ENCODE measurements at regions not wholly inside any gene's neighbourhood (a gene's known extent, or its start where the extent isn't known, plus 50 kb on each side); places are given as distances from the start of the nearest gene placed in this dataset.
"Not testable (repeated sequence)": the region's sequence is repeated elsewhere in the genome, so short reads cannot be mapped to it uniquely, and the experiment has no call there.

GRCh38 chr4:69013933-69014332 lies 62.3 kb upstream of the UGT2A3 start:
- H3K27ac ChIP-seq; H3K4me1 ChIP-seq; DNase-seq; H3K9me3 ChIP-seq; intact Hi-C loops (cut with DNase I; ENCODE audit: low total_unique reads); H3K27me3 ChIP-seq; H3K4me3 ChIP-seq; H3K36me3 ChIP-seq: not testable (repeated sequence)

DNA sequence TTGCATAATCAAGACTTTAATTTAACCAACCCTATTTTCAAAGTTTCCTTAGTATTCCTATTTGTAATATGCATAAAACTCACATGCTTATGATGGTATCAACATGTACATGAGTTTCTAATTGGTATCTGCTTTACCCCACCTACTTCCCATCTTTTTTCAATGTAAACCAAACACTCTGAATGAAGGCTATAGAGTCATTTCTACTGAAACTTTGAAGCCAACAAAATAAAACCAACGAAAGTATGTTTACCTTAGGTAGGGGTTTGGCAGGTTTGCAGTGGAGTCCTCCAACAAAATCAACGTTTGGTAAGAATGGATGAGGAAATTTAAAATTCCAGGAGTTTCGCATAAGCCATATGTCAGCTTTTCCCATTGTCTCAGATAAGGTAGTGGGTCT lies 66.4 kb upstream of the UGT2A3 start:
- H3K27ac ChIP-seq, H3K4me1 ChIP-seq: not testable (repeated sequence)

GRCh38 chr4:69019538-69020461 lies 68.2 kb upstream of the UGT2A3 start:
- H3K27ac ChIP-seq; H3K27me3 ChIP-seq; H3K4me3 ChIP-seq; DNase-seq; intact Hi-C loops (cut with DNase I; ENCODE audit: low total_unique reads); H3K4me1 ChIP-seq; H3K9me3 ChIP-seq; H3K36me3 ChIP-seq: not testable (repeated sequence)
- WGBS, 5 donors = 71 to 81% (median 76%) methylated on average over 6 of the region's 6 CpGs

More for the DNA sequence above, 66.4 kb upstream of the UGT2A3 start:
- H3K27me3 ChIP-seq; DNase-seq; H3K4me3 ChIP-seq; intact Hi-C loops (cut with DNase I; ENCODE audit: low total_unique reads); H3K9me3 ChIP-seq; H3K36me3 ChIP-seq: not testable (repeated sequence)
- 39 to 56% (median 45%) methylated on average over 3 of the region's 3 CpGs for WGBS, 5 donors

GRCh38 chr4:69020462-69020807 lies 68.8 kb upstream of the UGT2A3 start:
- H3K27ac ChIP-seq; H3K9me3 ChIP-seq; intact Hi-C loops (cut with DNase I; ENCODE audit: low total_unique reads); H3K27me3 ChIP-seq; H3K4me1 ChIP-seq; DNase-seq; H3K36me3 ChIP-seq; H3K4me3 ChIP-seq: not testable (repeated sequence)
- 12 to 29% (median 25%) methylated on average over 2 of the region's 2 CpGs for WGBS, 5 donors

DNA sequence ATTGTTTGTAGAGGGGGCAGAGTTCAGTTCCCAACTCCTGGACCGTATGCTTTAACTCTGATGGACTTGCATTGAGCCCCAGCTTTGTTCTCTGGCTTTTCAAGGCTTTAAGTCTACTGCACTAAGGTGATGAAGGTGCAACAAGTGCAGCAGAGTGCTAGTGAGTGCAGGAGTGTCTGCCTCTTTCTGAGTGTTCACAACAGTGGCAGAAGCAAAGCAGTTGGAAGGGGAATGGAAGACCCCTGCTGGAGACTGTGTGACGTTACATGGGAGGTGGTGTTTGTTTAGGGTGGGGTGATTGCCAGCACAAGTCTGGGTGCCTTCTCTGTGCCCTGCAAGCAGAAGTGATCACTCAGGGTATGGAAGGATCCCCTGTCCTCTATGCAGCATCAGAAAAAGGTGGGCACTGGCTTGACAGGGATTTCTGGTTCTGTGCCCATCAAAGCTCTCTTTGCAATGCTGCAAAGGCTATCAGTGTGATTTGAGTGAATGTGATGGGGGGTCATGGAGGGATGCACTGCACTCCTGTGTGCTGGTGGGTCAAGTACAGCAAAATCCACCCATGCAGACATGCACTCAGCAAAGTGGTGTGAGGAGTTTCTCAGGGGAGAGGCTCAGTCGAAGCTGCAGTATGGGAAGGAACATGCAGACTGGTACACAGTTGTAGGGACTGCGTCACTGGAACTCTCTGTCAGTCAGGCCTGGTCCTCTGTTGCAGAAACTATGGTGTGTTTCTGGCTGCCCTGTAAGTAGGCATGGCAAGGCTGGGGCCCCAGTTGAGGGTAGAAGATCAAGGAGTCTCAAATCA lies 70.9 kb upstream of the UGT2B7 start:
- 45 to 80% (median 47%) methylated on average over 3 to 4 of the region's 4 CpGs for WGBS, 5 donors

DNA sequence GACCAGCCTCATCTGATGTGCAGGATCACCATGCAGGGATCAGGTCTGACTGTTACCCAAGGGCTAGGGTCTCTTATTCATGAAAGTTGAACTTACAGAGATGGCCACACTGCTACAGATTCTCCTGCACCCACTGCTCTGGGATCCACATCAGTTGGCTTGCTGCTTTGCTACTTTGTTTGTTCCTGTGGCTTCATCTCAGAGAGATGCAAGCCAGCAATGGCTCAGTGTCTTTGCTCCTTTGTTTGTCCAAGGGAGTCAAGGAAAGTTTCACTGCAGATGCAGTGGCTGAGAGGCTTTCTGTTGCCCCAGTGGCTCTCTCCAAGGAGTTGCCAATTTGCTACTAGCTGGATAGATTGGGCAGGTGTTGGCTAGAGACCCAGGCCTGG lies 70.3 kb upstream of the UGT2B7 start:
- intact Hi-C loops (cut with DNase I; ENCODE audit: low total_unique reads) = no loop called here
- TF ChIP-seq POLR2A (IDR thresholded peaks at IDR 0.05) = no peak
- TF ChIP-seq EP300 (IDR thresholded peaks at IDR 0.05) = no peak
- TF ChIP-seq, protein P1, sequence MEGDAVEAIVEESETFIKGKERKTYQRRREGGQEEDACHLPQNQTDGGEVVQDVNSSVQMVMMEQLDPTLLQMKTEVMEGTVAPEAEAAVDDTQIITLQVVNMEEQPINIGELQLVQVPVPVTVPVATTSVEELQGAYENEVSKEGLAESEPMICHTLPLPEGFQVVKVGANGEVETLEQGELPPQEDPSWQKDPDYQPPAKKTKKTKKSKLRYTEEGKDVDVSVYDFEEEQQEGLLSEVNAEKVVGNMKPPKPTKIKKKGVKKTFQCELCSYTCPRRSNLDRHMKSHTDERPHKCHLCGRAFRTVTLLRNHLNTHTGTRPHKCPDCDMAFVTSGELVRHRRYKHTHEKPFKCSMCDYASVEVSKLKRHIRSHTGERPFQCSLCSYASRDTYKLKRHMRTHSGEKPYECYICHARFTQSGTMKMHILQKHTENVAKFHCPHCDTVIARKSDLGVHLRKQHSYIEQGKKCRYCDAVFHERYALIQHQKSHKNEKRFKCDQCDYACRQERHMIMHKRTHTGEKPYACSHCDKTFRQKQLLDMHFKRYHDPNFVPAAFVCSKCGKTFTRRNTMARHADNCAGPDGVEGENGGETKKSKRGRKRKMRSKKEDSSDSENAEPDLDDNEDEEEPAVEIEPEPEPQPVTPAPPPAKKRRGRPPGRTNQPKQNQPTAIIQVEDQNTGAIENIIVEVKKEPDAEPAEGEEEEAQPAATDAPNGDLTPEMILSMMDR (IDR thresholded peaks at IDR 0.05) = no peak
- no peak for TF ChIP-seq POLR2AphosphoS5 (IDR thresholded peaks at IDR 0.05)
- Histone ChIP-seq H3K4me1 (peaks cover 0 to 8% (median 0%) of the 10 kb centered on the region in 4 donors), H3K36me3 (no peaks in the 10 kb centered on the region), H3K27ac (no peak overlapping the region), H3K9me3 (no peaks in the 10 kb centered on the region), H3K4me3 (no peak overlapping the region), H3K27me3 (no peaks in the 10 kb centered on the region)
- DNase-seq = no peak

More for the DNA sequence above, 70.9 kb upstream of the UGT2B7 start:
- H3K27ac ChIP-seq = no peak overlapping the region
- TF ChIP-seq POLR2AphosphoS5 (IDR thresholded peaks at IDR 0.05) (no peak), EP300 (IDR thresholded peaks at IDR 0.05) (no peak), POLR2A (IDR thresholded peaks at IDR 0.05) (no peak)
- TF ChIP-seq, protein P1 (IDR thresholded peaks at IDR 0.05) = peak in 2 of 7 experiments; percentile 19 to 38
- no peaks in the 10 kb centered on the region for H3K27me3 ChIP-seq
- no peaks in the 10 kb centered on the region for H3K36me3 ChIP-seq
- intact Hi-C loops (cut with DNase I; ENCODE audit: low total_unique reads) = no loop called here
- H3K9me3 ChIP-seq = no peaks in the 10 kb centered on the region
- peak in 1 of 2 donors; percentile 49 for DNase-seq
- H3K4me3 ChIP-seq = no peak overlapping the region
- H3K4me1 ChIP-seq = peaks cover 0 to 8% (median 0%) of the 10 kb centered on the region in 4 donors
